Activated CD4-positive, alpha-beta T cell treated with anti-CD3 and anti-CD28 coated beads for 48 hours (primary cell): ENCODE measurements at regions not wholly inside any gene's neighbourhood (a gene's known extent, or its start where the extent isn't known, plus 50 kb on each side); places are given as distances from the start of the nearest gene placed in this dataset.
A peak's percentile ranks its signal among the peaks of the same experiment; 100 is the strongest.
"Not testable (repeated sequence)": the region's sequence is repeated elsewhere in the genome, so short reads cannot be mapped to it uniquely, and the experiment has no call there.

Source experiments
- DNase-seq: peaks from one replicate; pipeline ENCODE4 v3.0.0-alpha.2; 2020

DNA sequence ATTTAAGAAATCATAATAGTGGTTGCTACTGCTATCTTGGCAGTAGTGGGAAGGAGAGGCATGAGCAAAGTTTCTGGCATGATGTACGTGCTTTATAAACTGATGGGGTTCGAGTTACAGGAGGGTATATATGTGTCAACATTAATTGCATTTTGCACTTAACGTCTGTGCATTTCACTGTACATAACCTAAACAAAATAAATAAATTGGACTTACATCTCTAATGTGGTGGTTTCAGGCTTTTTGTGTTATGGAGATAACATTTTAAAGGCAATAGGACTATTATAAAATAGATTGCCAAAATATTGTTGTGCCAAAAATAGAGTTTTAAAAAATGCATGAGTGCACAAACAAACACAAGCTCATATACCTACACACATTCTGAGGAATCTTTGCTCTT, 1001.1 kb upstream of the GJE1 start:
- DNase-seq: no peak

DNA sequence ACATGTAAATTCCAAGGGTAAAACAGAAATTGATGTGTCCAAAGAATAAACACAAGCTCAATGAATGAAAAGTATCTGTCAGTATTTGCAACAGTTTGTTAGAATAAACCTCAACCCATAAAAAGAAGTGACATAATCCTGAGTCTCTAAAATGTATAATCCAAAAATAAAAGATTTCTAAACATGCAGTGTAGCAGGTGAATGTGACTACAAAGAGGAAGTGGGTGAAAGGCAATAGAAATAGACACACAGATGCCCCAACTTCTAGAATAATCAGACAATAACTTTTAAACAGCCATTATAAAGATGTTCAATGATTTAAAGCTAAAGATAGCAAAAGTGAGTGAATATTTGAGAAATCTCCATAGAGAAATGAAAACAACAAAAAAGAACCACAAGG, 1009.2 kb upstream of the GJE1 start:
- DNase-seq: no peak

- no peak for DNase-seq
Observed at GRCh38 chr6:141123049-141123448, 1009.7 kb upstream of the GJE1 start.

- no peak for DNase-seq
Observed at GRCh38 chr6:141118991-141119390, 1013.7 kb upstream of the GJE1 start.

DNA sequence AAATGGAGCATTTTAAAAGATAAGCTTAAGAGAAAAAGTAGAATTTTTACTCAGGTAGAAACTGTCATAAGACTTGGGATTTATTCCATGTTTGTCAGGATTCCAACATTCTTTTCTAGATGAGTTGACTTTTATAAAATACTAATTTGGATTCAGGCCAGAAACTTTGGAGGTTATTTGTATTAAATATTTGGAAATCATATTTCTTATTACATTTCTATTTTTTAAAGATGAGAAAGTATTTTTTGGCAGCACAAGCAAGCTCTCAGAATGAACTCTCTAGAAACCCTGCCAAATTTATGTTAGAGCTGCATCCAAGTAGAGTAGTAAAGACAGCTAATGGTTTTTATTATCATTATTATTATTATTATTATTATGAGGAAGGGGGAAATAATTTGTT, 1014.9 kb upstream of the GJE1 start:
- no peak for DNase-seq

DNA sequence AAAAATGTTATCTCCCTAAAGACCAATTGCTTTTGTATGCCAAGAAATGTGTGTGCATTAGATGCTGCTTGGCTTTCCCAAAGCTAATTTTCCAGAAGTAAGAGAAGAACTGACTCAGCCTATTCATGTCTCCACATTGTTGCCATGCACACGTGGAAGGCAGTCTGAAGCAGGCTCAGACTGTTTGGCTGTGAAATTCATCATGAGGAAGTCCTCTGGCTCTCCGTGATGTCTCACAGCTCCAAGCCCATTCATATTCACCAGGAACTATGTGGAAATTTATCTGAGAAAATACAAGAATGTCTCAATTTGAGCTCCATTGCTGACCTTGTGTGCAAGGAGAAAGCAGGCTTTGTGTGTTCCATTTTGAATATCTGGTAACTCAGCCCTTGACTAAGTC, 1022.2 kb upstream of the GJE1 start:
- no peak for DNase-seq

DNA sequence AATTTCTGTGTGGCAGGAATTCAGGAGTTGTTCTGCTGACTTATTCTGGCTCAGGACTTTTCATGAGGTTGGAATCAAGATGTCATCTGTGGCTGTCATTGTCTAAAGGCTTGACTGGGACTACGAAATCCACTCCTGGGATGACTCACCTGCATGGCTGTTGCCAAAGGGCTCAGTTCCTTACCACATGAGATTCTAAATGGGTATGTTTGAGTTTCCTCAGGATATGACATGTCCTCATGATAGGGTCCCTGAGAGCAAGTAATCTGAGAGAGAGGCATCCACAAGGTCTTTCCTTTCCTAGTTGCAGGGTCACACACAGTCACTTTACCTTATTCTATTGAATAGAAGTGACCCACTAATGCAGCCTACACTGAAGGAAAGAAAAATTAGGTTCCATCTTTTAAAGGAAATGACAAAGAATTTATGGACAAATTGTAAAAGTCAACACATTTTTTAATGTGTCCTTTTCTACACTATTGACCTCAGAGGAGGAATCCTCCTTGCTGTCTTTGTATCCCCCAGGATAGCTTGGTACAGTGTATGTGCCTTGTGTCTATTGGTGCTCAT, 1025.0 kb upstream of the GJE1 start:
- DNase-seq: no peak

- DNase-seq: no peak
Observed at GRCh38 chr6:141105481-141105880, 1027.2 kb upstream of the GJE1 start.

GRCh38 chr6:141103246-141103645, 1029.5 kb upstream of the GJE1 start:
- DNase-seq: no peak

DNA sequence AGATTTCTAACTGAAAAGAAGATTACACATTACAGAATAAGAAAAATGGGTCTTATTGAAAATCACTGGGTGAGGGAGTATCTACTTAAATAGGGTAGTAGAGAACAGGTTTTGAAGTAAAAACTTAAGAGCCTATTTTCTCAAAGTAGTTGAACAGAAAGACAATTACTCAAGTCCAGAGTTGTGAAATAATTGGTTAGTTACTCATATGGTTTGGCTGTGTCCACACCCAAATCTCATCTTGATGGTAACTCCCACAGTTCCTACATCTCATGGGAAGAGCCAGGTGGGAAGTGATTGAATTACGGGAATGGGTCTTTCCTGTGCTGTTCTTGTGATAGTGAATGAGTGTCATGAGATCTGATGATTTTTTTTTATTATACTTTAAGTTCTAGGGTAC, 1035.3 kb upstream of the GJE1 start:
- DNase-seq: no peak

DNA sequence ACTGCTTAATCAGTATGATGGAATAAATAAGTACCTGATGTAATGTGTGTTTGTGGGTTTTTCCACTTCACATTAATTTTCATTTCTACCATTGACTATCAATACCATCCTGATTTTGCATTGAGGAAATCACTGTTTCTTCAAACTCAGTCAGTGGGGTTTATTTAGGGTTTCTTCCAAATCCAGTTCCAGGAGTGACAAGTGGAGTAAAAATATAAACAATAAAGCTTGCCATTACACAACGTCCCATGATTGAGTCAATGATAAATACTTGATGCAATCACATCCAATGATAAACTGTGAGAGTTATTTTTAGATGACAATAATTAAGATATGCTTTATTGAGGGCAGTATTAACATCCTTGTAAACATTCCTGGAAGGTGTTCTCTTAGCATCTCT, 1037.4 kb upstream of the GJE1 start:
- DNase-seq: no peak

DNA sequence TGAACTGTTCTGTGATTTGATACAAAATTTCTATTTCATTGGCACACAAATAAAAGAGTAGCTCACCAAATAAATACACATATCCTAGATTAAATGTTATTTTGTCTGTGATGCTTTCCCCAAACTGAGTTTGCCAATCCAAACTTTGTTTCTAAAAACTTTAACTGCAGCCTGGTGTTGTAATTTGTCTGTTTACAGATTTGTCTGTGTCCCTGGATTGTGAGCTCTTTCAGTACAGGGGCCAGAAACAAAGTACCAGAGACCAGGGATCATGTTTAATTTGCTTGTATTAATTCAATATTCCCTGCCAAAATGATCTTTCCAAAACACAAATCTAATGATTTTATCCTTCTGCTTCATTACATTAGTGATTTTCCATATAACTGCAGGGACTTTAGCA, 1044.6 kb upstream of the GJE1 start:
- DNase-seq: no peak

DNA sequence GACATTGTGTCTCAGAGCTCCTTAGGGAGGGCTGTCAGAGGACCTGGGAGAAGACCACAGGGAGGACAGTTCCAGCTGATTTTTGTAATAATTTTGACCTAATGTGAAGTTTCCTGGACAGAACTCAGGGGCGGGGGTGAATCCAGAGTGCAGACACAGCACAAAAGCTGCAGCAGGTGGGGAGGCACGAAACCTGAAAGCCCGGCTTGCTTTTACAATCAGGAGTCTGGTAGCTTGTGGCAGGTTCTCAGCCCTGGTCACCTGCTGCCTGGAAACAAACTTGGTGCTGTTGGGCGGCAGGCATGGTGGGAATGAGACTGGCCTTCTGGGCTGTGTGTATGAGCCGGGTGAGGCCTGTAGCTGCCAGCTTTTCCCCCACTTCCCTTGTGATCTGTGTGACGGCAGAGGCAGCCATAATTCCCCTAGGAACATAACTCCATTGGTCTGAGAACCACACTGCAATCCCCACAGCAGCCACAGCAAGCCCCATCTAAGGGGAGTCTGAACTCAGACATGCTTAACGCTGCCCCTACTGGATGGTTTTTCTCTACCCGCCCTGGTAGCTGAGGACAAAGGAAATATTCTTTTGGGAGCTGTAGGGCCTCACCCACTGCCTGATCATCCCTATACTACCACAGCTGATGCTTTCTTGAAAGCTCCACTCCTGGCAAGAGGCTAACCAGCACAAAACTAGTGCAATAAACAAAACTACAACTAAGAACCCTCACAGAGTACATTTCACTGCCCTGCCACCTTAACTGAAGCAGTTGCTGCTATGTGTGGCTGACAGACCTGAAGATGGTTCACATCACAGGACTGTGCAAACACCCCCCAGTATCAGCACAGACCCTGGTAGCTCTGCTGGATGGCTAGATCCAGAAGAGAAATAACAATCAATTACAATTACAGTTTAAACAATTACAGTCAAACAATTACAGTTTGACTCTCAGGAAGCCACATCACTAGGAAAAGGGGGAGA, 1055.1 kb upstream of the GJE1 start:
- peak; percentile 34 for DNase-seq

- no peak for DNase-seq
Observed at GRCh38 chr6:141057761-141058160, 1075.0 kb upstream of the GJE1 start.

- DNase-seq: no peak
Observed at GRCh38 chr6:141056945-141057625, 1075.6 kb upstream of the GJE1 start.

DNA sequence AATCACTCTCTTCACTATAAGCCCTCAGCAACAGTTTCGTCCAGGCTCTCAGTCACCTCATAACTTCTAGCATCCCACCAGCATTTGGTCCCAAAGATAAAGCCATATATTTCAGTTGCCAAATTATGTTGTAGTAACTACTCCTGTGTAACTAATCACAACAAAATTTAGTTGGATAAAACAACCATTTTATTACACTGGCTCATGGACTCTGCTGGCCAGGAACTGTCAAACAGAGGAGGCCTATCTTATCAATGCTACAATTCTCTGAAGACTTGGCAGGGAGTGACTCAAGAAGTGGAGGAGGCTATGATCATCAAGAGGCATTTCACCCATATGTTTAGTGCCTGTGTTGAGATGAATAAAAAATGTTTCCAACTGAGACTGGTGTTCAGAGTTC, 1082.3 kb upstream of the GJE1 start:
- DNase-seq: no peak

GRCh38 chr6:141048451-141048850, 1084.3 kb upstream of the GJE1 start:
- DNase-seq: no peak

DNA sequence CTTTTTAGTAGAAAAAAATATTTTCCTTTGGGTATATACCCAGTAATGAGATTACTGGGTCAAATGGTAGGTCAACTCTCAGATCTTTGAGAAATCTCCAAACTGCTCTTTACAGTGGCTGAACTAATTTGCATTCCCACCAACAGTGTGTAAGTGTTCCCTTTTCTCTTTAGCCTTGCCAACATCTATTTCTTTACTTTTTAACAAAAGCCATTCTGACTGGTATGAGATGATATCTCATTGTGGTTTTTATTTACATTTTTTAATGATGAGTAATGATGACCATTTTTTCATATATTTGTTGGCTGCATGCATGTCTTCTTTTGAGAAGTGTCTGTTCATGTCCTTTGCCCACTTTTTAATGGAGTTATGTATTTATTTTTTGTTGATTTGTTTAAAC, 1086.2 kb upstream of the GJE1 start:
- DNase-seq: not testable (repeated sequence)

DNA sequence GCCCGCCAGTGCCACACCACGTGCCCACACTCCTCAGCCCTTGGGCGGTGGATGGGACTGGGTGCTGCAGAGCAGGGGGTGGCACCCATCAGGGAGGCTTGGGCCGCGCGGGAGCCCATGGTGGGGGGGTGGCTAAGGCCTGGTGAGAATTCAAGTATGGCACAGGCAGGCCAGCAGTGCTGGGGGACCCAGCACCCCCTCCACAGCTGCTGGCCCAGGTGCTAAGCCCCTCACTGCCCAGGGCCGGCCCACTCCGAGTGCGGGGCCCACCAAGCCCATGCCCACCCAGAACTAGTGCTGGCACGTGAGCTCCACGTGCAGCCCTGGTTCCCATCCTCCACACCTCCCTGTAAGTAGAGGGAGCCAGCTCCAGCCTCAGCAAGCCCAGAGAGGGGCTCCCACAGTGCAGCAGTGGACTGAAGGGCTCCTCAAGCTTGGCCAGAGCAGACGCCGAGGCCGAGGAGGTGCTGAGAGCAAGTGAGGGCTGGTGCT, 1091.1 kb upstream of the GJE1 start:
- DNase-seq: no peak

DNA sequence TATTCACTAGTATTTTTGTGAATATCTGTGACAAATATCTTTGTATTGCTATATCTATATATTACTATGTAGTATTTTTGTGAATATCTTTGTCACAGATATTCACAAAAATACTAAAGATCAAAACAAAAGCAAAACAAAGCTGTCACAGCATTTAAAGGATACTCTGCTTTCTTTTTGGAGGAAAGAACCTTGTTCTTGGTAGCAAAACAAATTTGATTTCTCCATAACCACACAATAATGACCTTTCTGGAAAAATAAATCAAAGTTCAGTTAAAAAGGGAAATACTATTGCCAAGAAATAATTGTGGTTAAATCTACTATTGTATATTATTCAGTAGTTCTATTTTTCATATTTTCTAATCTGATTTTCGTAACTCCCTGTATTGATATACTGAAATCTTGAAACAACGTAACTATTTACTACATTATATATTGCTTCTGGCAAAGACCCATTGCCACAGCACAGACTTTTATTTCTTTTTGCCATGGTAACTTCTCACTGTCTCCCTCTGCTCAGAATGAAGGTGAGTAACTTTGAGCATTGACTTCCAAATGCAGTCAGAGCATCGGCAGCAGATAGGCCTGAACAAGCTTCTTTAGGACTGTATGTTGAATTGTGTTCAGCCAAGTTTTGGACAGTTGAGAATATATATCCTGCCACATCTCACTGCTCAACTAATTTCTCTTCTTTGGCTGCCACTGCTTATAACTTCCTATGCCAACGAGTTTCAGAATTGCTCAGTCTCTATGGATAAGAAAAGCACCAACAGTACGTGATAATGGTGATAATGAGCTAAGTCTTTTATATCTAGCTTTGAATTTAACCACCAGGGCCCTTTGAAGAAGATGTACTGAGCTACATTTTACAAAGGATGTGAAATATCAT, 1097.2 kb upstream of the GJE1 start:
- no peak for DNase-seq

- DNase-seq: no peak
Observed at GRCh38 chr6:141033101-141033500, 1099.6 kb upstream of the GJE1 start.

- no peak for DNase-seq
Observed at GRCh38 chr6:141029908-141030307, 1102.8 kb upstream of the GJE1 start.

GRCh38 chr6:141028791-141029280, 1103.9 kb upstream of the GJE1 start:
- DNase-seq: no peak
